Lung (tissue), 11 donors: ENCODE measurements at regions not wholly inside any gene's neighbourhood (a gene's known extent, or its start where the extent isn't known, plus 50 kb on each side); places are given as distances from the start of the nearest gene placed in this dataset.

Experiments
- ATAC-seq: fragments of 200-7000 bp; cut with Tn5 transposase; one replicate; pipeline ENCODE4 v1.9.1; 2020; ENCODE audit warnings: moderate number of reproducible peaks; ENCODE audit not compliant: insufficient read depth, low FRiP score
- DNase-seq, 3 donors: peaks; one replicate each; pipeline ENCODE4 v3.0.0-alpha.2; 2013 to 2017
- H3K27ac ChIP-seq, 2 donors: one replicate each; pipeline ENCODE4 v1.5.1; 2013; ENCODE audit warnings: mild to moderate bottlenecking in 2 of 2, moderate library complexity in 2 of 2, control low read depth in 1 of 2, inconsistent platforms in 1 of 2, low read depth in 1 of 2, low read length in 1 of 2
- H3K27me3 ChIP-seq, 3 donors: one replicate each; pipeline ENCODE4 v1.5.1; 2013; ENCODE audit warnings: low read length in 2 of 3; ENCODE audit not compliant: control insufficient read depth in 3 of 3, insufficient read depth in 3 of 3
- H3K36me3 ChIP-seq, 4 donors: one replicate each; pipeline ENCODE4 v1.5.1; 2013; ENCODE audit warnings: low read length in 4 of 4, mild to moderate bottlenecking in 1 of 4, moderate library complexity in 1 of 4; ENCODE audit not compliant: control insufficient read depth in 4 of 4, insufficient read depth in 4 of 4
- H3K4me1 ChIP-seq, 5 donors: one replicate each; pipeline ENCODE4 v1.5.1; 2013; ENCODE audit warnings: low read length in 5 of 5, mild to moderate bottlenecking in 2 of 5, moderate library complexity in 1 of 5; ENCODE audit not compliant: control insufficient read depth in 5 of 5, insufficient read depth in 5 of 5
- H3K4me3 ChIP-seq: one replicate; pipeline ENCODE4 v1.5.1; 2013; ENCODE audit warnings: mild to moderate bottlenecking, control low read depth, moderate library complexity
- H3K9ac ChIP-seq, 2 donors: one replicate each; pipeline ENCODE4 v1.5.1; 2013; ENCODE audit warnings: low read length in 2 of 2, control low read depth in 1 of 2; ENCODE audit not compliant: insufficient read depth in 1 of 2
- H3K9me3 ChIP-seq, 4 donors: one replicate each; pipeline ENCODE4 v1.5.1; 2013; ENCODE audit warnings: low read length in 3 of 4, mild to moderate bottlenecking in 1 of 4, moderate library complexity in 1 of 4; ENCODE audit not compliant: control insufficient read depth in 4 of 4, insufficient read depth in 3 of 4
- CTCF ChIP-seq: IDR thresholded peaks from 2 replicates; pipeline ENCODE4 v1.5.1; 2012; ENCODE audit warnings: mild to moderate bottlenecking; ENCODE audit errors: control extremely low read depth, extremely low read depth
- WGBS, 2 donors: extraction: QIAGEN DNeasy Blood & Tissue Kit; methylation state at CpG; one replicate each; pipeline ENCODE4 v1.1.7; 2013; 5-methylcytosine and 5-hydroxymethylcytosine counted together
- donor health status: control.
- donor health status: control.
- donor health status: Bipolar disorder and iron deficiency.
- donor health status: healthy.
- donor health status: DM: yes; HTN: yes; CAD: no.

DNA sequence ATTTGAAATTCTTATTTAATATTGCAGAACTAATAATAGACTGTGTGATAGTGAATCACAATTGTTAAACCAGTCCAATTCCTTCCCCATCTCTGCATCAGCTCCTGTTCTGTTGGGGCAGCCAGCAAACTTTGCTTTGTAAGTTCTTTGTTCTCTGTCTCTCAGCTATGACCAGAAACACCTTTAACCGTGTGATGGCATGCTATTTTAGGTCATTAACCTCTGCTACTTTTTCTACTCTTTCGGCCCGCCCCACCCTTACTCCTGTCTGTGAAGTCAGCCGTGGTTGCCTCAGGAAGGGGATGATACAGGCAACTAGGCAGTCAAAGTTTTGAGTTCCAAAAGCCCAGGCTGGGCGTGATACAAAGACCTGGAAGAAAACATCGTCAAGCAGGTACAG lies 51.3 kb upstream of the EGFL6 start:
- Histone ChIP-seq H3K27me3 (peaks cover under 1 to 33% (median 33%) of the 10 kb centered on the region in 3 donors), H3K4me1 (no peaks in the 10 kb centered on the region), H3K27ac (no peak overlapping the region), H3K9me3 (no peaks in the 10 kb centered on the region), H3K36me3 (no peaks in the 10 kb centered on the region), H3K9ac (no peak overlapping the region), H3K4me3 (no peak overlapping the region)
- 81 to 95% methylated on average over 6 of the region's 6 CpGs for WGBS, 2 donors
- no peak for TF ChIP-seq CTCF
- DNase-seq (no peak), ATAC-seq (no peak)

GRCh38 chrX:13515211-13515930 lies 54.0 kb upstream of the EGFL6 start:
- peaks cover 0 to 38% (median 26%) of the 10 kb centered on the region in 3 donors for H3K27me3 ChIP-seq
- H3K9ac ChIP-seq = no peak overlapping the region
- H3K4me3 ChIP-seq = no peak overlapping the region
- no peaks in the 10 kb centered on the region for H3K4me1 ChIP-seq
- ATAC-seq (no peak), DNase-seq (no peak)
- H3K9me3 ChIP-seq = no peaks in the 10 kb centered on the region
- no peak for TF ChIP-seq CTCF
- 88 to 90% methylated on average over 3 of the region's 3 CpGs for WGBS, 2 donors
- H3K27ac ChIP-seq = no peak overlapping the region
- no peaks in the 10 kb centered on the region for H3K36me3 ChIP-seq

GRCh38 chrX:13511944-13512330 lies 57.5 kb upstream of the EGFL6 start:
- ATAC-seq (no peak), DNase-seq (no peak)
- no peaks in the 10 kb centered on the region for H3K9me3 ChIP-seq
- no peak for TF ChIP-seq CTCF
- no peak overlapping the region for H3K9ac ChIP-seq
- H3K36me3 ChIP-seq = no peaks in the 10 kb centered on the region
- H3K4me3 ChIP-seq = no peak overlapping the region
- H3K4me1 ChIP-seq = no peaks in the 10 kb centered on the region
- peaks cover 0 to 28% (median 18%) of the 10 kb centered on the region in 3 donors for H3K27me3 ChIP-seq
- 76 to 78% methylated on average over 2 of the region's 2 CpGs for WGBS, 2 donors
- H3K27ac ChIP-seq = no peak overlapping the region
